Adrenal gland (tissue), 9 donors: ENCODE measurements at regions not wholly inside any gene's neighbourhood (a gene's known extent, or its start where the extent isn't known, plus 50 kb on each side); places are given as distances from the start of the nearest gene placed in this dataset.

Experiments
- DNase-seq, 7 donors: peaks; one replicate each; pipeline ENCODE4 v3.0.0-alpha.2; 2019 to 2020
- H3K27ac ChIP-seq, 5 donors: fragments of 200-600 bp; sonication (generic) in 4 of 5; 1 replicate in 3 of 5; 2 replicates in 2 of 5; pipeline versions ENCODE4 v1.5.1 to v1.8.0; 2016 to 2020; ENCODE audit warnings: mild to moderate bottlenecking in 1 of 5
- H3K27me3 ChIP-seq: fragments of 200-600 bp; 2 replicates; pipeline ENCODE4 v1.8.0; 2021
- H3K36me3 ChIP-seq, 2 donors: fragments of 200-600 bp; replicated peaks in 1 of 2; 1 replicate in 1 of 2; 2 replicates in 1 of 2; pipeline versions ENCODE4 v1.5.1 to v1.8.0; 2018 to 2022
- H3K4me1 ChIP-seq, 2 donors: fragments of 200-600 bp; replicated peaks in 1 of 2; 1 replicate in 1 of 2; 2 replicates in 1 of 2; pipeline versions ENCODE4 v1.5.1 to v1.8.0; 2018 to 2021
- H3K4me3 ChIP-seq, 4 donors: fragments of 200-600 bp; sonication (generic) in 3 of 4; one replicate each; pipeline ENCODE4 v1.5.1; 2016 to 2018
- H3K9me3 ChIP-seq, 3 donors: fragments of 200-600 bp; sonication (generic) in 1 of 3; replicated peaks in 1 of 3; 1 replicate in 2 of 3; 2 replicates in 1 of 3; pipeline versions ENCODE4 v1.5.1 to v1.8.0; 2016 to 2021
- CTCF ChIP-seq, 6 experiments: fragments of 450-650 bp in 4 of 6; fragments of 200-600 bp in 2 of 6; sonication (generic) in 1 of 6; IDR thresholded peaks; 1 replicate in 5 of 6; 2 replicates in 1 of 6; pipeline versions ENCODE4 v1.5.1 to v1.8.0; 2016 to 2021; ENCODE audit warnings: antibody characterized with exemption in 6 of 6, mild to moderate bottlenecking in 2 of 6, moderate library complexity in 1 of 6
- POLR2A ChIP-seq, 2 donors: fragments of 450-650 bp; IDR thresholded peaks; one replicate each; pipeline ENCODE4 v1.6.1; 2017; ENCODE audit warnings: antibody characterized with exemption in 2 of 2, mild to moderate bottlenecking in 2 of 2, moderate library complexity in 1 of 2
- WGBS, 4 donors: extraction: QIAGEN DNeasy Blood & Tissue Kit in 2 of 4; methylation state at CpG; one replicate each; pipeline versions ENCODE4 v1.1.5 to v1.1.7; 2013 to 2017; 5-methylcytosine and 5-hydroxymethylcytosine counted together
- intact Hi-C, 2 donors: fragments of 100-400 bp; cut with DNase I; formaldehyde crosslinking; loops; one replicate each; pipeline versions ENCODE4 v1.14.1 to v1.15.0; 2022 to 2023
- donor health status: healthy with polysubstance abuse.
- donor health status: Bipolar disorder and iron deficiency.
- donor health status: DM: yes; HTN: yes; CAD: no.
- donor health status: DM: no; HTN: no; CAD: no.
- donor health status: DM: no; HTN: no; CAD: no.

- TF ChIP-seq CTCF (IDR thresholded peaks at IDR 0.05) (no peak), POLR2A (IDR thresholded peaks at IDR 0.05) (no peak)
- intact Hi-C loops, result no loop called here
- Histone ChIP-seq H3K36me3 (no peaks in the 10 kb centered on the region), H3K27me3 (no peaks in the 10 kb centered on the region), H3K9me3 (no peaks in the 10 kb centered on the region), H3K4me1 (no peaks in the 10 kb centered on the region), H3K27ac (no peak overlapping the region), H3K4me3 (no peak overlapping the region)
- WGBS, 4 donors, result 20 to 48% (median 39%) methylated on average over 1 of the region's 1 CpG
- DNase-seq, result no peak
These were observed 445.0 kb upstream of the RIOK2 start for GRCh38 chr5:97628031-97628430.

GRCh38 chr5:97628807-97629206 is 445.8 kb upstream of the RIOK2 start:
- DNase-seq, result no peak
- H3K4me3 ChIP-seq, result no peak overlapping the region
- no peak for TF ChIP-seq CTCF (IDR thresholded peaks at IDR 0.05)
- TF ChIP-seq POLR2A (IDR thresholded peaks at IDR 0.05), result no peak
- H3K27ac ChIP-seq, result no peak overlapping the region
- 77 to 95% (median 80%) methylated on average over 3 of the region's 3 CpGs for WGBS, 4 donors
- H3K4me1 ChIP-seq, result no peaks in the 10 kb centered on the region
- intact Hi-C loops, result no loop called here
- H3K9me3 ChIP-seq, result no peaks in the 10 kb centered on the region
- no peaks in the 10 kb centered on the region for H3K27me3 ChIP-seq
- H3K36me3 ChIP-seq, result no peaks in the 10 kb centered on the region

- 48 to 59% (median 52%) methylated on average over 4 of the region's 4 CpGs for WGBS, 4 donors
- intact Hi-C loops, result no loop called here
- DNase-seq, result peak in 5 of 7 donors; percentile 6 to 52 (median 17)
- H3K4me1 ChIP-seq, result no peaks in the 10 kb centered on the region
- H3K4me3 ChIP-seq, result no peak overlapping the region
- no peaks in the 10 kb centered on the region for H3K27me3 ChIP-seq
- no peak for TF ChIP-seq POLR2A (IDR thresholded peaks at IDR 0.05)
- no peak for TF ChIP-seq CTCF (IDR thresholded peaks at IDR 0.05)
- no peaks in the 10 kb centered on the region for H3K36me3 ChIP-seq
- H3K27ac ChIP-seq, result no peak overlapping the region
- no peaks in the 10 kb centered on the region for H3K9me3 ChIP-seq
These were observed 446.2 kb upstream of the RIOK2 start for GRCh38 chr5:97629276-97629675.

GRCh38 chr5:97635553-97635952 is 452.5 kb upstream of the RIOK2 start:
- no peaks in the 10 kb centered on the region for H3K9me3 ChIP-seq
- H3K27ac ChIP-seq, result no peak overlapping the region
- no peak overlapping the region for H3K4me3 ChIP-seq
- no peak for TF ChIP-seq CTCF (IDR thresholded peaks at IDR 0.05)
- no peak for TF ChIP-seq POLR2A (IDR thresholded peaks at IDR 0.05)
- intact Hi-C loops, result no loop called here
- 78 to 95% (median 82%) methylated on average over 2 of the region's 2 CpGs for WGBS, 4 donors
- no peaks in the 10 kb centered on the region for H3K4me1 ChIP-seq
- no peak for DNase-seq
- no peaks in the 10 kb centered on the region for H3K36me3 ChIP-seq
- H3K27me3 ChIP-seq, result no peaks in the 10 kb centered on the region
